Endothelial cell (in vitro differentiated cells): ENCODE measurements at regions not wholly inside any gene's neighbourhood (a gene's known extent, or its start where the extent isn't known, plus 50 kb on each side); places are given as distances from the start of the nearest gene placed in this dataset.

Source experiments
- DNase-seq: peaks from one replicate; pipeline ENCODE4 v3.0.0; 2021; ENCODE audit warnings: low spot score
- H3K27ac Mint-ChIP-seq: one replicate; pipeline ENCODE4 v1.8.0; 2021; ENCODE audit warnings: mixed read lengths, inconsistent platforms; ENCODE audit not compliant: unreplicated experiment
- H3K27me3 Mint-ChIP-seq: one replicate; pipeline ENCODE4 v1.8.0; 2021; ENCODE audit warnings: mild to moderate bottlenecking, moderate library complexity, mixed read lengths, inconsistent platforms; ENCODE audit not compliant: unreplicated experiment
- H3K36me3 Mint-ChIP-seq: one replicate; pipeline ENCODE4 v1.8.0; 2021; ENCODE audit warnings: mild to moderate bottlenecking, low read depth, mixed read lengths, inconsistent platforms; ENCODE audit not compliant: unreplicated experiment
- H3K4me1 Mint-ChIP-seq: one replicate; pipeline ENCODE4 v1.8.0; 2021; ENCODE audit warnings: mild to moderate bottlenecking, mixed read lengths, inconsistent platforms; ENCODE audit not compliant: unreplicated experiment
- H3K4me3 Mint-ChIP-seq: one replicate; pipeline ENCODE4 v1.8.0; 2021; ENCODE audit warnings: mild to moderate bottlenecking, mixed read lengths, inconsistent platforms; ENCODE audit not compliant: unreplicated experiment
- H3K9me3 Mint-ChIP-seq: one replicate; pipeline ENCODE4 v1.8.0; 2021; ENCODE audit warnings: mixed read lengths, inconsistent platforms; ENCODE audit not compliant: unreplicated experiment
- CTCF ChIP-seq: fragments of 200-600 bp; sonication (generic); IDR thresholded peaks from one replicate; pipeline ENCODE4 v1.5.0; 2021; ENCODE audit warnings: antibody characterized with exemption; ENCODE audit not compliant: unreplicated experiment

GRCh38 chr1:58403894-58404293 lies 142.6 kb downstream of the OMA1 start:
- Mint-ChIP-seq H3K9me3 (no peaks in the 10 kb centered on the region), H3K4me1 (no peaks in the 10 kb centered on the region), H3K27ac (no peak overlapping the region), H3K4me3 (no peak overlapping the region), H3K36me3 (no peaks in the 10 kb centered on the region), H3K27me3 (no peaks in the 10 kb centered on the region)
- DNase-seq = no peak
- TF ChIP-seq CTCF = no peak

- Mint-ChIP-seq H3K27ac (no peak overlapping the region), H3K4me1 (no peaks in the 10 kb centered on the region), H3K9me3 (no peaks in the 10 kb centered on the region), H3K36me3 (no peaks in the 10 kb centered on the region), H3K4me3 (no peak overlapping the region), H3K27me3 (peaks cover 2% of the 10 kb centered on the region)
- no peak for TF ChIP-seq CTCF
- DNase-seq = no peak
Measured at GRCh38 chr1:58402444-58402843, 144.1 kb downstream of the OMA1 start.

- peaks cover 2% of the 10 kb centered on the region for H3K27me3 Mint-ChIP-seq
- H3K4me1 Mint-ChIP-seq = no peaks in the 10 kb centered on the region
- no peak for TF ChIP-seq CTCF
- DNase-seq = no peak
- H3K27ac Mint-ChIP-seq = no peak overlapping the region
- H3K4me3 Mint-ChIP-seq = no peak overlapping the region
- H3K9me3 Mint-ChIP-seq = no peaks in the 10 kb centered on the region
- H3K36me3 Mint-ChIP-seq = no peaks in the 10 kb centered on the region
Measured at GRCh38 chr1:58401991-58402390, 144.5 kb downstream of the OMA1 start.

- peaks cover 12% of the 10 kb centered on the region for H3K4me1 Mint-ChIP-seq
- TF ChIP-seq CTCF = no peak
- H3K27me3 Mint-ChIP-seq = peaks cover 2% of the 10 kb centered on the region
- H3K27ac Mint-ChIP-seq = no peak overlapping the region
- H3K4me3 Mint-ChIP-seq = no peak overlapping the region
- H3K36me3 Mint-ChIP-seq = no peaks in the 10 kb centered on the region
- no peaks in the 10 kb centered on the region for H3K9me3 Mint-ChIP-seq
- no peak for DNase-seq
Measured at GRCh38 chr1:58399176-58399575, 147.3 kb downstream of the OMA1 start.

- no peak overlapping the region for H3K27ac Mint-ChIP-seq
- H3K4me3 Mint-ChIP-seq = no peak overlapping the region
- H3K27me3 Mint-ChIP-seq = peaks cover 2% of the 10 kb centered on the region
- H3K9me3 Mint-ChIP-seq = no peaks in the 10 kb centered on the region
- no peak for TF ChIP-seq CTCF
- H3K36me3 Mint-ChIP-seq = no peaks in the 10 kb centered on the region
- peaks cover 12% of the 10 kb centered on the region for H3K4me1 Mint-ChIP-seq
- DNase-seq = no peak
Measured at GRCh38 chr1:58398714-58399113, 147.8 kb downstream of the OMA1 start.
